ENCODE measurements at regions not wholly inside any gene's neighbourhood (a gene's known extent, or its start where the extent isn't known, plus 50 kb on each side); places are given as distances from the start of the nearest gene placed in this dataset.

GRCh38 chr6:169964486-169965180, 213.2 kb downstream of the ERMARD start:
- H3K27ac Mint-ChIP-seq: no peak overlapping the region
- Histone ChIP-seq H3K4me1 (ENCODE audit: insufficient read depth) (no peaks in the 10 kb centered on the region), H3K9me2 (ENCODE audit: insufficient read depth) (no peaks in the 10 kb centered on the region), H2AFZ (no peak overlapping the region), H4K20me1 (replicated peaks; ENCODE audit: insufficient read depth) (no peaks in the 10 kb centered on the region), H3K4me2 (no peak overlapping the region), H3K36me3 (ENCODE audit: insufficient read depth) (no peaks in the 10 kb centered on the region), H3F3A (replicated peaks; ENCODE audit: low read depth) (no peaks in the 10 kb centered on the region), H3K27me3 (ENCODE audit: insufficient read depth) (no peaks in the 10 kb centered on the region), H3K27ac (ENCODE audit: low read depth) (no peak overlapping the region), H3K4me3 (no peak overlapping the region), H3K79me2 (replicated peaks; ENCODE audit: insufficient read depth) (no peaks in the 10 kb centered on the region)
- H3K4me3 Mint-ChIP-seq: no peak overlapping the region
- no peak for ATAC-seq
- peaks cover 2% of the 10 kb centered on the region; the same call in 2 of the 3 replicates for H3K4me1 Mint-ChIP-seq
- TF ChIP-seq EZH2phosphoT487 (IDR thresholded peaks at IDR 0.05; ENCODE audit: unreplicated experiment): no peak
- peaks cover 14% of the 10 kb centered on the region for H3K36me3 Mint-ChIP-seq (ENCODE audit: low read depth)
- H3K9me3 Mint-ChIP-seq: peaks cover 12% of the 10 kb centered on the region
- peaks cover 14% of the 10 kb centered on the region for H3K27me3 Mint-ChIP-seq (ENCODE audit: insufficient read depth, low read depth, poor library complexity)
- no peak for DNase-seq (ENCODE audit: low spot score)

GRCh38 chr6:169963581-169964297, 212.3 kb downstream of the ERMARD start:
- H3K36me3 Mint-ChIP-seq (ENCODE audit: low read depth): peaks cover 14% of the 10 kb centered on the region
- no peaks in the 10 kb centered on the region for H3K4me1 ChIP-seq (ENCODE audit: insufficient read depth)

More at GRCh38 chr6:169963581-169964297, 212.3 kb downstream of the ERMARD start:
- Mint-ChIP-seq H3K27me3 (ENCODE audit: insufficient read depth, low read depth, poor library complexity) (peaks cover 15% of the 10 kb centered on the region), H3K4me3 (no peak overlapping the region), H3K9me3 (peaks cover 12% of the 10 kb centered on the region), H3K4me1 (peaks cover 2% of the 10 kb centered on the region; the same call in 2 of the 3 replicates), H3K27ac (no peak overlapping the region)
- no peaks in the 10 kb centered on the region for H4K20me1 ChIP-seq (replicated peaks; ENCODE audit: insufficient read depth)
- H3K79me2 ChIP-seq (replicated peaks; ENCODE audit: insufficient read depth): no peaks in the 10 kb centered on the region
- DNase-seq (ENCODE audit: low spot score) (no peak), ATAC-seq (no peak)
- no peaks in the 10 kb centered on the region for H3K36me3 ChIP-seq (ENCODE audit: insufficient read depth)
- no peaks in the 10 kb centered on the region for H3F3A ChIP-seq (replicated peaks; ENCODE audit: low read depth)
- no peak overlapping the region for H3K4me3 ChIP-seq
- no peak overlapping the region for H2AFZ ChIP-seq
- no peaks in the 10 kb centered on the region for H3K9me2 ChIP-seq (ENCODE audit: insufficient read depth)
- TF ChIP-seq CREB1 (CRISPR knock-in tag; IDR thresholded peaks at IDR 0.05; ENCODE audit: low read depth) (no peak), JUNB (IDR thresholded peaks at IDR 0.05; ENCODE audit: unreplicated experiment) (no peak), STAT1 (IDR thresholded peaks at IDR 0.05; ENCODE audit: unreplicated experiment) (no peak), EZH2phosphoT487 (IDR thresholded peaks at IDR 0.05; ENCODE audit: unreplicated experiment) (no peak), ZNF331 (CRISPR knock-in tag; IDR thresholded peaks at IDR 0.05; ENCODE audit: low read depth) (no peak), ZNF114 (CRISPR knock-in tag; IDR thresholded peaks at IDR 0.05) (no peak), CTCF (conservative IDR thresholded peaks at IDR 0.05; ENCODE audit: low read depth in 2 of 2) (no peak), ETS1 (IDR thresholded peaks at IDR 0.05) (no peak), EZH2 (IDR thresholded peaks at IDR 0.05; ENCODE audit: low read depth, unreplicated experiment) (no peak), REST (IDR thresholded peaks at IDR 0.05; ENCODE audit: unreplicated experiment) (no peak), POLR2AphosphoS5 (IDR thresholded peaks at IDR 0.05; ENCODE audit: low read depth) (no peak)
- H3K4me2 ChIP-seq: no peak overlapping the region
- H3K27ac ChIP-seq (ENCODE audit: low read depth): no peak overlapping the region
- no peaks in the 10 kb centered on the region for H3K27me3 ChIP-seq (ENCODE audit: insufficient read depth)

All from GM23338 (cell line).